HepG2 (cell line): ENCODE measurements at regions not wholly inside any gene's neighbourhood (a gene's known extent, or its start where the extent isn't known, plus 50 kb on each side); places are given as distances from the start of the nearest gene placed in this dataset.

Experiments
- ATF1 ChIP-seq: IDR thresholded peaks from 2 replicates; pipeline ENCODE4 v1.6.1; 2016; ENCODE audit warnings: mild to moderate bottlenecking, control low read depth
- ELF3 ChIP-seq: IDR thresholded peaks from 2 replicates; pipeline ENCODE4 v1.6.1; 2016; ENCODE audit warnings: missing genetic modification reagents, missing compliant biosample characterization
- GABPA ChIP-seq, 2 experiments: IDR thresholded peaks; 2 replicates each; pipeline ENCODE4 v1.6.1; 2011 to 2016; ENCODE audit warnings: low read depth in 2 of 2, low read length in 1 of 2, missing biosample characterization in 1 of 2, missing genetic modification characterization in 1 of 2
- HOMEZ ChIP-seq: IDR thresholded peaks from 2 replicates; pipeline ENCODE4 v1.6.1; 2016; ENCODE audit warnings: low read depth
- KDM6A ChIP-seq: IDR thresholded peaks from 2 replicates; pipeline ENCODE4 v1.6.1; 2016; ENCODE audit warnings: low read depth
- MAFF ChIP-seq: IDR thresholded peaks from 2 replicates; pipeline ENCODE4 v1.6.1; 2011; ENCODE audit warnings: low read depth, low read length, improper control_type of control experiment
- MED8 ChIP-seq: sonication (generic); formaldehyde crosslinking; IDR thresholded peaks from 2 replicates; pipeline ENCODE4 v1.8.1; 2023; ENCODE audit warnings: mild to moderate bottlenecking, missing genetic modification reagents; ENCODE audit not compliant: insufficient replicate concordance
- PATZ1 ChIP-seq: sonication (generic); formaldehyde crosslinking; IDR thresholded peaks from 2 replicates; pipeline ENCODE4 v1.4.0; 2020; ENCODE audit warnings: missing genetic modification reagents
- RXRA ChIP-seq: sonication (generic); formaldehyde crosslinking; IDR thresholded peaks from 2 replicates; pipeline ENCODE4 v1.5.1; 2020; ENCODE audit warnings: missing genetic modification reagents
- SMARCC2 ChIP-seq: fragments of 450-650 bp; IDR thresholded peaks from 2 replicates; pipeline ENCODE4 v1.6.1; 2017; ENCODE audit warnings: antibody characterized with exemption, mild to moderate bottlenecking
- SRSF1 ChIP-seq: fragments of 200-400 bp; formaldehyde crosslinking; optimal IDR thresholded peaks from 2 replicates; pipeline ENCODE3; 2017; ENCODE audit warnings: mild to moderate bottlenecking, low read depth, low read length, moderate library complexity
- ZKSCAN8 ChIP-seq: IDR thresholded peaks from 2 replicates; pipeline ENCODE4 v1.6.1; 2016; ENCODE audit warnings: borderline replicate concordance, missing genetic modification reagents, missing compliant biosample characterization
- ZNF24 ChIP-seq: fragments of 450-650 bp; IDR thresholded peaks from 2 replicates; pipeline ENCODE4 v1.6.1; 2017; ENCODE audit warnings: antibody characterized with exemption, mild to moderate bottlenecking
- ZNF281 ChIP-seq: sonication (generic); formaldehyde crosslinking; IDR thresholded peaks from 2 replicates; pipeline ENCODE4 v1.4.0; 2020; ENCODE audit warnings: missing genetic modification reagents, borderline replicate concordance
- ZNF354B ChIP-seq: sonication (generic); formaldehyde crosslinking; IDR thresholded peaks from 2 replicates; pipeline ENCODE4 v1.8.0; 2022; ENCODE audit warnings: mild to moderate bottlenecking, missing genetic modification reagents
- ZNF710 ChIP-seq: sonication (generic); formaldehyde crosslinking; IDR thresholded peaks from 2 replicates; pipeline ENCODE4 v1.5.0; 2020; ENCODE audit warnings: mild to moderate bottlenecking, missing genetic modification reagents, borderline replicate concordance

- TF ChIP-seq HOMEZ (CRISPR knock-in tag) = 0 out of 2 replicates have a peak, but pooled peaks have one; percentile 23
- 0 out of 2 replicates have a peak, but pooled peaks have one; percentile 40 for TF ChIP-seq ELF3 (CRISPR knock-in tag)
- no peak for TF ChIP-seq GABPA (IDR thresholded peaks at IDR 0.05; ENCODE audit: low read depth, low read length)
- 0 out of 2 replicates have a peak, but pooled peaks have one; percentile 24 for TF ChIP-seq GABPA (CRISPR knock-in tag; IDR thresholded peaks at IDR 0.05; ENCODE audit: low read depth)
- TF ChIP-seq PATZ1 = peak; percentile 66
- no peak; the same call in 1 of the 2 replicates for TF ChIP-seq ZNF24
- TF ChIP-seq ZNF281 (CRISPR knock-in tag) = peak; percentile 55; the same call in 1 of the 2 replicates
- peak; percentile 4; the same call in 1 of the 2 replicates for TF ChIP-seq ZNF710 (CRISPR knock-in tag)
- peak; percentile 84; the same call in 1 of the 2 replicates for TF ChIP-seq KDM6A
- no peak for TF ChIP-seq MAFF
- no peak; the same call in 1 of the 2 replicates for TF ChIP-seq ATF1 (CRISPR knock-in tag)
- peak; percentile 13 for TF ChIP-seq MED8 (CRISPR knock-in tag)
- 0 out of 2 replicates have a peak, but pooled peaks have one; percentile 45 for TF ChIP-seq SMARCC2
- TF ChIP-seq ZNF354B = no peak
- 0 out of 2 replicates have a peak, but pooled peaks have one; percentile 18 for TF ChIP-seq ZKSCAN8 (CRISPR knock-in tag)
- no peak for TF ChIP-seq SRSF1
- no peak; the same call in 1 of the 2 replicates for TF ChIP-seq RXRA (CRISPR knock-in tag)
These were observed 150.0 kb upstream of the HAAO start (continued) for GRCh38 chr2:42942214-42942989.
